GM18502 (cell line): ENCODE measurements at regions not wholly inside any gene's neighbourhood (a gene's known extent, or its start where the extent isn't known, plus 50 kb on each side); places are given as distances from the start of the nearest gene placed in this dataset.

Source experiments
- ATAC-seq: cut with Tn5 transposase; IDR thresholded peaks from one replicate; pipeline ENCODE4 v1.9.1; 2021; ENCODE audit warnings: mild to moderate bottlenecking; ENCODE audit not compliant: unreplicated experiment, poor library complexity

DNA sequence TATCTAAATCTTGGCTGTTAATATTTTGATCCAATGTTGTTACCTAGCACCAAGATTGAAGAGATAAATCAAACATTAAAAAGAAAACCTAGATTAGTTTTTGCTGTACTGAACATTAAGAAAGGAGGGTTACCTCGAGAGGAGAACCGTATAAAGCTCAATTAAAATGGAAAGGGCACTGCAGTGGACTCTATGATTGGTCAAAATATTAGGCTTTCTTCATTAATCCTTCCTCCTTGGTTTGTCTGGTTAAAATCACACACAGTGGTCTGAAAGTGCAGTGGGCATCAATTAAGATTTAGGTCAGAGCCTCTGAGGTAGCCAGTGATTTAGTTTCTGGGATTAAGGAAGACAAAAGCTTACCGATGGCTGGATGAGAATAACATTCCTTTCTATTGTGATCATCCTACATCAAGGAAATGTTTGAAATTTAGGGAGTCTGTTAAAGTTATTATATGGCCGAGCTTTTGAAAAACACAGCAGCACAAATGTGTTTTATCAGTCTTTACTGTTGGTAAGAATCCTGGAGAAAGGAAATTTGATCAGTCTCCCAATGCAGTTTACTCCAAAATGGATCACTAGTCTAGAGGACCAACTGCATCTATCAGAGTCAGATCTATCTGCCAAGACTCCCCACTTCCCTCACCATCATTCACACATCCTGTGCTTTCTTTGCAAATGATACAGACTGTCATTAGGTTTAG, 134.6 kb upstream of the NEDD9 start:
- no peak for ATAC-seq

DNA sequence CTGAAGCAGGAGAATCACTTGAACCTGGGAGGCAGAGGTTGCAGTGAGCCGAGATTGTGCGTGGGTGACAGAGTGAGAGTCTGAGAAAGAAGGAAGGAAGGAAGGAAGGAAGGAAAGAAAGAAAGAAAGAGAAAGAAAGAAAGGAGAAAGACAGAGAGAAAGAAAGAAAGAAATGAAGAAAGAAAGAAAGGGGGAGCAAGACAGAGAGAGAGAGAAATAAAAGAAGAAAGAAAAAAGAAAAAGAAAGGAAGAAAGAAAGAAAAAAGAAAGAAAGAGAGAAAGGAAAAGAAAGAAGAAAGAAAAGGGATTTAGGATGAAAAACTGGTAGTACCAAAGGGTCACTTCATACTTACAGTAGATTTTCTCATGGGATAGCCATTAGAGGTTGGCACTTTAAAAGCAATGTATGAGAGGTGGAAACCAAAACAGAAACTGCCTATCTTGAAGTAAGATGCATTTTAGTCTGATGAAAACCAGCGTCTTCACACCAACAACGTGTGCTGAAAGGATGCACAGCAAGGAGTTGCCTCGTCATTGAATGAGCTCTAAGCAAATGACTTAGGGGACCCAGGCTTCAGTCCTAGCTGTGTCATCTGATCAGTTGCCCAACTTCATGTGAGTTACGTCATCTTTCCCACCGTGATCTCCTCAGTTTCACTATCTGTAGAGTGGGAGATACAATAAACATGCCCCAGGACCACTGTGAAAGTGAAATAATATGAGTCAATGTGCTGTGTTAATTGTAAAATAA, 133.9 kb upstream of the NEDD9 start:
- ATAC-seq: peak; percentile 82

DNA sequence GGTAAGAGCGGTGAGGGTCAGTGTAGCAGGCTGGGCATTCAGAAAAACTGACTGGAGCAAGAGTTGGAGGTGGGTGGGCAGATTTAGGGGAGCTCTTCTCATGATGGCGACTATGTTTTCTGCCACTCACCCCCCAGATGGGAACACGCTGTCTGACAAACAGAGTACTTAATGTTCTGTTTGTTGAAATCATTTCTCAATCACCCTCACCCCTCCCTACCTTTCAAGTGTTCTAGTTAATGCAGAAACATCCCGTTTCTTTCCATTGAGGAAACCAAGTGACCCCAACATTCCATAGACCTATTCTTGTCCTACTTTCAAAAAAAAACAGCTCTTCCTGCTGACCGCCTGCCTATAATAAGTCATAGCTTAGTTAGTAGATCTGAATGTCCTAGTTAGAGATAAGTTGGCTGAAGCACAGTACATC, 132.5 kb upstream of the NEDD9 start:
- ATAC-seq: no peak

DNA sequence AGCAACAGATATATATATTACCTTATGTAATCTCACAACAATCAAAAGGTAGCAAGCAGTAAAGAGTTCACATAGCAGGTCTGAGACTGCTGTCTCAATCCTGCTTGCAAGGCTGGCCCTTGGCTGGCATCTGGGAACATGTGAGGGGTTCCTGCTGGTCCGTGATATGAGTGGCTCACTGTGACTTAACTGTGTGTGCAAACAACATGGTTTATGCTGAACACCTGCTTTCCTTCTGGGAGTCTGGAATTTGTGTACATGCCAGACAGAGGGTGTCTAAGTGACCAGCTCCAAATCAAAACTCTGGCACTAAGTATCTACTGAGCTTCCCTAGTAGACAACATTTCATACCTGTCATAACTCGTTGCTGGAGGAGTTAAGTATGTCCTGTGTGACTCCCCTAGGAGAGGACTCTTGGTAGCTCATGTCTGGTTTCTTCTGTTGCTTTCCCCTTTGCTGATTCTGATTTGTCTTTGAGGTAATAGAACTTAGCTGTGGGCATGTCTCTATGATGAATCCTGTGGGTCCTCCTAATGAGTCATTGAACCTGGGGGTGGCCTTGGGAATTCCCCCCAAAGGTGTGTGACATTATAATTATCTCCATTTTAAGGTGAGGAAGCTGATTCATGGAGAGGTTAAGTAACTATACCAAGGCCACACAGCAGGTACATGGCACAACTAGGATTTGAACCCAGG, 131.6 kb upstream of the NEDD9 start:
- no peak for ATAC-seq

DNA sequence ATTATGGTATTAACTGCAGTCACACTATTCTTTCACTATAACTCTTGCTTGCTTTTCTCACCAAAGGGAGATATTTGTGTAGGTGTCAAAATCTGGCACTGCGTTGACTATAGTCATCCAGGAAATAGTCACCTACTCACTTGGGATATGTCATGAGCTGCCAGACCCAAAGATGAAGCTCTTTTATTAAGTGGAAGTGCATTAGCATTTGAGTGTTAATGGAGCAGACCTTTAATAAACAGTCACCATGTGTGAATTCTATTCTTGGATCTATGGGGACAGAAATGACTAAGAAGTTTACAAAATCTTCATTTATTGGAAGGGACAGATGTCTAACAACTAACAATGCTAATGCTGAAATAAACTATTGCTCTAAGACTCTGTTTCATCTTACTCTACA, 130.1 kb upstream of the NEDD9 start:
- no peak for ATAC-seq

DNA sequence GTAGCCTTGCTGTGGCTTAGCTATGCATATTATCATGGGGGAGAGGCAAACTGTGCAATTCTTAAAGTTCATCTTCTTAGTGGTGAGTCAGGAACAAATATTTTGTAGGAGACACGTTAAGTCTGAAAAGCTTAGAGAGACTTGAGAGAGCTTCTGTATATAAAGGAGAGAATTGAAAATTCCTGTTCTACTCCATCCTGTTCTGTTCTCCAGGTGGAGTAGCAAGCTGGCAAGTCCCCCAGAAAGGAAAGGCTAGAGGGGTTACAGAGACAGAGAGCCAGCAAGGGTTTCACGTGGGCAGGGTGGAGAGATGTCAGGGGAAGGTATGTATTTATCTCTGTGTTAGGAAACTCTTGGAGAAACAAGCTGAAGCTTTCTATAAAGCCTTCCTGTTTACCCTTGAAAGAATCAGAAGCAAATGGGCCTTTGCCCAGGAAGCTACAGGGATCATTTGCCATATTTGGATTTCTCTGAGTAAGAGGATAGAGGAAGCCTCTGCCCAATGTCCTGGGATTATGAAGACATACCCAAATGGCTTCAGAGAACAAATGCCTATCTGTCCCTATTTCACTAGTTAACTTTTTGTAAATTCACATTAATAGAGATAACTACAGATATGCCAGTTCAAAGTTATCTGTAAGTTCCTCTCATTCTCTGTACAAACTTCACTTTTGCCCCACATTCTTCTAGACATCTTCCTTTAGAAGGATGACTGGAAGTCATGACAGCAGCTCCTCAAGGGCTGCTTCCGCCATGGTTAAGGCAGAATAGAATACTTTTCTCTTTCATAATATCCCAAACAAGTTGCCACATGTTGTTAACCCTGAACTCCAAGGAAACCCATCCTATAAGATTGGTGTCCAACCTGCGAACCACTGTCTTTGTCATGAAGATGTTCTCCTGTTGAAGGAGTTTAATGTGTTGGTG, 126.7 kb upstream of the NEDD9 start:
- no peak for ATAC-seq

DNA sequence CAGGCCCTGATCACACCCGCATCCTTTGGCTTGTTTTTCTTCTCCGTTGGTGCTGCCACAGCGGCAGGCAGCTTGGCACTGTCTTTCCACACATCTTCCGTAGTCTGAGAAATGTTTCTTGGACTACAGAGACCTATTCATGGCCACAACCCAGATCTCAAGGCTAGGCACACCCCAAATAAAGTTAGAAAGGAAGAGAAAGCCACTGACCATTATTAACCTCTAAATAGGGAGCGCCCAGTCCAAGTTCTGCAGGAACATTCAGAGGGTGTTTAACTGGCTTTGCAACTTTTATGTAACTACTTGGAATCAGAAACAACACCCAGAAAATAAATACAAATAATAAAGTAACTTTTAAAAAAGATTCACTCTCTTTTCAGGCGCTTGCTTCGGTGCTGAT, 124.8 kb upstream of the NEDD9 start:
- ATAC-seq: no peak

DNA sequence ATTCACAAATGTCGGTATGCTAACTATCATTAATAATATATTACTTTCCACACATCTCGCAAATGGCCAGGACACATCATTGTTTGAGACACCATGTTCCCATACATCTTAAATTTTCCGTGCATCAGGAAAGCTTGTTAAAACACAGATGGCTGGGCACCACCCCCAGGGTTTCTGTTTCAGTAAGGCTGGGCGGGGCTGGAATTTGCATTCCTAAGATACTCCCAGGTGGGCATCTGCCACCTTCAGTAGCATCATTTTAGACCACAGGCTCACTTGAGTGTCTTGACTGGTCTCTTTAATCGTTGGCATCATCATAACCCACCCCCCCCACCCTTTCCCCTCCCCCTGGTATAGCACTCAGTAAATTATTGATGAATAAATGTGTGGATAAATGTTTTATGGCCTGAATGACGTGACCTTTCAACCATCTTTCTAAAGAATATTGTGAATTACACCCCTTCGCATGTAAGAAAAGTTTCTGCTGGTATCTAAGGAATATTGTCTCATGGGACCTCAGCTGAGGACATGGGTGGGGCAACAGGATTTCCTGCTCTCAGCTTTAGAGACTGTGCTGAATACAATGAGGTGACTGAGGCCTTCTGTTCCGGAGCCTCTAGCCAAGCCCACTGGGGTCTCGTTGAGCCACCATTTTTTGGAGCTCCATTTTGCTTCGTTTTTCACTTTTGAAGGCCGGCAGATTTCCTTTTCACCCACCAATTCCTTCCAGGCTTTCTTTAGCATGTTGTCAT, 124.1 kb upstream of the NEDD9 start:
- no peak for ATAC-seq

DNA sequence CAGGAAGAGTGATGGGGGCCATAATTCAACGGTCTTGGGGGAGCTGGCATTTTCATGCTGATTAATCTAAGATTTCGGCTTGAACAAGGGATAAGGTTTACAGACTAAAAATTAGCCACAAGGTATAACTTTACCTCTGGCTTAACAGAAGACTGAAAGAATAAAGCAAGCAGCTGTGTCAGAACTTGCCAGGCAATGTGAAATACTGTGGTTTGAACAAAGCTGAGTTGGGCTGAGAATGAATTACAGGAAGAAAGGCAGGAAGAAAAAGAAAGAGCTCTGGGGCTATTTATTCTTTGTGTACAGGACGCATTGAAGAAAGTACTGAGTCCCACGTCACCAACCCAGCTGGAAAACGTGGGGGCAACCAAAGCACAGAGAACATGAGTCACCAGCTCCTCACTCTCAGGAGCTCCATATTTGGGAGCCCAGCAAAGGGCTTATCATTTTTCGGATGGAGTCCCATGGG, 121.5 kb upstream of the NEDD9 start:
- peak; percentile 77 for ATAC-seq

DNA sequence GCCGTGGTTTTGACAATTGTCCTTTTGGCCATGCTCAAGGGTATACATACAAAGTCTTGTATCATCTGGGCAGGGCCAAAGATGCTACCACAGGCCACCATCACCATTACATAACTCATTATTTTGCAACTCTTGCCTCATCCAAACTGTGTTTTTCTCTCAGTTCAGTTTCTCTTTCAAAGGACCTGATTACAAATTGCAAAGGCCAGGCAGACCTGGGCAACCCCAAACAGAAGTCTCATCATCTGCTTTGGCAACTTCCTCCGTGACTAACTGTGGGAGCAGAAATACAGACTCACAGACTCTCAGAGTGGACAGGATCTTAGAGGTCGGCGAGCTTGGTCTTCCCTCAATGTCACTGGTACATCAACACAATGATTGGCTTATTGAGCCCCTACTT, 117.8 kb upstream of the NEDD9 start:
- no peak for ATAC-seq

DNA sequence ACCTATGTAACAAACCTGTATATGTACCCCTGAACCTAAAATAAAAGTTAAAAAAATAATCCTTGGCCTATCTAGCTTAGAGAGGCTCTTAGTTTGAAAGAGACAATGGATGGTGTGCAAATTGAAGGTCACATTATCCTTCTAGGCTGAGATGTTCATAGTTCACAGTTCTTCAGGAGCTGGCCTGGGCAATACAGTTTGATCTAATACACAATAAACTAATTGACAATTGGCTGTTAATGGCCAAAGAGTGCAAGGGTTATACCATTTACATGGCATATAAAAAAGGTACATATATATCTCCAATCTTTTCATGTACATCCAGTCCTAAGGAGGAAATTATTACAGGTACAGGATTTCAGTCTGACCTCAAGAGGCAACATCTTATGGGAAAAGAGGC, 117.4 kb upstream of the NEDD9 start:
- no peak for ATAC-seq

DNA sequence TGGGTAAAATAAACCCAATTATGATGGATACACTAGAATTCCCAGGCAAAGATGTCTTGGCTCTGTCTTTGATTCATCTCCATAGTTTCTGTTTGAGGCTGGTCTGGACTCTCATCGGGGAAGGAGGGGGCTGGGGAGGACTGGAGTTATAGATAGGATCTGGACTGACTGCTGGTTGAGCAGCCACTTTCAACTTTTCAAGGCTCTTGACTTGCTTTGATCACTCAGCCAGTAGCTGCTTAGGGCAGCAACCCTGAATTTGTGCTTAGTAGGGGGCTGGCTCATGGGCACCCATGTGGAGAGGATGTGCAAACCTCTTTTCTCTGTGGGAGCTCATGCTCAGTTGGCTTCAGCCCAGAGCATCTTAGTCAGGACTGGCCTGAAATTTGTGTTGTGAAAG, 114.0 kb upstream of the NEDD9 start:
- peak; percentile 63 for ATAC-seq

DNA sequence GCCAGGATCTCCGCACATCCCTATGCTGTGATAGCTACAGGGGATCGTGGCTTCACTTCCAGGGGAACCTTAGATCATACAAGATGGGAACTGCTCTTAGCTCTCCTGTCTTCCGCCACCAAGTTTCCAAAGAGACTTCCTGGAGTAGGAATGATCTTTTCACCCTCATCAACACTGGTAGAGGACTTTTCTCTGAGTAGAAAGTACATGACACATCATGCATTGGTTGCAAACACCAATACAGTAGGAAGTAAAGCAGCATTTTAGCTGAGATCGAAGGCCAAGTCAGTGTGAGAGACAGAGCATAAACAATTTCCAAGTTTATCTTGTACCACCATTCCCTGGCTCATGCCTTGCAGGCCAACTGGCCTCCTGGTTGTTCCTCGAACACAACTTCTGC, 113.1 kb upstream of the NEDD9 start:
- ATAC-seq: no peak

DNA sequence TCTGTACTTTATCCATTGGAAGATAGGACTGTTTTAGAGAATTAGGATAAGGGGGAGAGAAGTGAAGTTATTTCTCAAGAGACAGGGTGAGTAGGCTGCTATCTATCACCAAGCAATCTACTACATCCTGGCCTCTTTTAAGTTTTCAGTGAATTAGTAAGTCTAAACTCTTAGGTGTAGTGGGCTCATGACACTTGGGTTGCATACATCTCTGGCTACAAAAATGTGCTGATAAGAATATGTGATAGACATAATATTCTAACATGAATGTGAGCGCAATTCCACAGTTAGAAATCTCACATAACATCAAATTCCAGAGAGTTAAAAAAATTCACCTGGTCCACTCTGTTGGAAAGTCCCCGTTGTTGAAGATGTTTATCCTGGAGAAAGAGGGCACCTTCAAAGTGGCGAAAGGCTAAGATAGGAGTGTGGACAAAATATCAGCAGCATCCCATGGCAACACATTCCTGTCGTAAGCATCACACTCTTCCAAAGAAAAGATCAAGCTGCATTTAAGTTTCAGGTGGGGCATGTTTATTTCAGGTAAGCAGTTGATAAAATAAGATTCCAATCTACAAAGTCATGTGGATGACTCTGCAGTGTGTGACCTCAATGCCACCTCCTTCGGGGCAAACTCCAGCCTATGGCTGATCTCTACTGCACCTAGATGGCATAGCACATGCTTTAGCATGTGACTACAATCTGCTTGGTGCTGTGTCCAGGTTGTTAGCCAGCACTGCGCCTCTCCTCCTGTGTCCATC, 111.7 kb upstream of the NEDD9 start:
- no peak for ATAC-seq

DNA sequence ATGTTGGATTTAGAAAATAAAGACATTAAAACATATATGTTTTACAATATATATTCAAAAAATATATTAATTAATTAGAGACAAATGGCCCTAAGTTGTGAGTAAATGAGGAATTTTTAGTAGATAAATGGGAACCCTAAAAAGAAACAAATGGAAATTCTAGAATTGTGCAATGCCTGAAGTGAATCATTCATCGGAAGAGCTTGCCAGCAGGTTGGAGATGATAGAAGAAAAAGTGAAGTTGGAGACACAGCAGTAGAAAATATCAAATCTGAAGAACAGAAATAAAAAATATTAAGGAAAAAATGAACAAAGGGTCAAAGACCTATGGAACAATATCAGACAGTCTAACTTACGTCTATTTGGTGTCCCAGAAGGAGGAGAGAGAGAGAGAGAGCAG, 109.4 kb upstream of the NEDD9 start:
- ATAC-seq: no peak

DNA sequence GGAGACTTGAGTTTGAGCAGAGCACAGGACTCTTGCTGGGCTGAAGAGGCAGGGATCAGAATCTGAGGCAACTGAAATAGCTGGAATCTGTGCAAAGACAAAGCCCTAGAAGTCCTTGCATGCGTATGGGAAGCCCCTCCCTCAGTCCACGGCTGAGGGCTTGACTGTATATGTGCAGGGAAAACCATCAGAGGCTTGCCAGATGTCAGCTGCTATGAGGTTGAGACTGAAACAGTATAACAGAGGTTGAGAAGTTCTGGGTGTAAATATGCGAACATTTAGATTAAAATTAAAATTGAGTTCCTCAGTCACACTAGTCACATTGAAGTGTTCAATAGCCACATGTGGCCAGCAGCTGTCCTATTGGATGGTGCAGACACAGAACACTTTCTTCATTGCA, 108.8 kb upstream of the NEDD9 start:
- no peak for ATAC-seq

DNA sequence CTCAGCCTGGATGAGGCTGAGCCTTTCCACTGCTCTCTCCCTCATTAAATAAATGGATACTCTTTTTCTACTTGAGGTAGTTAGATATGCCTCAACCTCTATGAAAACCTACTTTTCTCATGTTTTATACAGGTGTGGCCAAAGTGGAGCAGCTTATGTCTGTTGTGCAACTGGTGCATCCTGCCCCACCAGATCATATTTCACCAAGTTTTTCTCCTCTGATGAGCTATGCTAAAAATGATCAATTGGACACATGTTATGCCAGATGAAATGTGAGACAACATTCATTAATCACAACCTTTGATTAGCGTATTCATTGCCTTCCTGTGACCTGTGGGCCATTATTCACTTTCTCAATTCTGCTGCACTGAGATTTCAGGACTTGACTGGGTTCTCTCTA, 106.9 kb upstream of the NEDD9 start:
- ATAC-seq: no peak

DNA sequence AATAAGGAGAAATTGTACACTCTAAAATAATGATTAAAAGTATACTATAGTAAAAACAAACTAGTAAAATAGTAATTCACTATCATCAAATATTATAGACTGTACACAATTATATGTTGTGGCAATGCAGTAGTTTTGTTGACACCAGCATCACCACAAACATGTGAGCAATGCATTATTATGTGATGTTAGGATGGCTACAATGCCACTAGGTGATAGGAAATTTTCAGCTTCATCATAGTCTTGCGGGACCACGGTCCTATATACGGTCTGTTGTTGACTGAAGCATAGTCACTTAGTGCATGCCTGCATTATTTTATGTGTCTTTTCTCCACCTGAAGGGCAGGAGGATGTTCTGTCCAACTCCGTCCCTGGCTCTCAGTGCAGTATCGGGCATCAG, 104.8 kb upstream of the NEDD9 start:
- ATAC-seq: no peak

DNA sequence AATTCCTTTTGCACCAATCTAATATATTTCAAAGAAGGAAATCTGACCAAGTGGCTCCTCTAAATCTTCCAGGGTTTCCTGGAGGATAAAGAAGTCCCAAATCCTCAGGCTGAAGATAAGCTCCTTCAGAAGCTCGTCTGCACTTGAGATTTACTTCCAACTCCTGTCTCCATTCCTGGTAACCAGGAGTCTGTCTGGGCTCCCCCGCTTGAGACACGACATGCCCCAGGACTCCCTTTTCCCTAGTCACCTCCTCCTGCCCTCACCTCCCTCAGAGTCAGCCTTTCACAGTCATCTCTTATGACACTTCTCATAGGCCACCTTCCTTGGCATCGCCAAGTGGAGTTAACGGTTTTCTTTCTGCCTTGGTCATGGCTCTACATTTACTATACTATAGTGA, 103.4 kb upstream of the NEDD9 start:
- ATAC-seq: no peak
